H1 (cell line): ENCODE measurements at regions not wholly inside any gene's neighbourhood (a gene's known extent, or its start where the extent isn't known, plus 50 kb on each side); places are given as distances from the start of the nearest gene placed in this dataset.

Source experiments
- CTCF ChIA-PET: fragments of 300-600 bp; sonication (Branson Sonifier 250); formaldehyde crosslinking; loops from one replicate; lab custom pipeline; 2021; ENCODE audit not compliant: partially characterized antibody; lab: Charles Lee
- POLR2A ChIA-PET: fragments of 300-600 bp; sonication (Branson Sonifier 250); formaldehyde crosslinking; loops from one replicate; lab custom pipeline; 2021; ENCODE audit warnings: inconsistent platforms; ENCODE audit not compliant: partially characterized antibody; lab: Charles Lee
- DNase-seq, 2 experiments: peaks; one replicate each; pipeline versions ENCODE4 v3.0.0 to v3.0.0-alpha.2; 2010 to 2022; ENCODE audit warnings: low spot score in 2 of 2, low read depth in 1 of 2, mixed read lengths in 1 of 2
- FAIRE-seq: peaks from 2 replicates; lab custom pipeline; 2011; peaks lifted over from hg19 to GRCh38; lab: Jason Lieb, UNC
- H2AFZ ChIP-seq: 2 replicates; pipeline ENCODE4 v1.8.1; 2012; ENCODE audit warnings: low read length, inconsistent platforms
- H2AK5ac ChIP-seq: 2 replicates; pipeline ENCODE4 v1.6.1; 2013; ENCODE audit warnings: low read depth, low read length
- H2BK120ac ChIP-seq: replicated peaks from 2 replicates; pipeline ENCODE3; 2013; ENCODE audit warnings: low read depth, low read length, inconsistent platforms
- H2BK12ac ChIP-seq: 2 replicates; pipeline ENCODE4 v1.6.1; 2013; ENCODE audit warnings: low read depth, low read length
- H2BK15ac ChIP-seq: 2 replicates; pipeline ENCODE4 v1.6.1; 2013; ENCODE audit warnings: low read length
- H2BK20ac ChIP-seq: 2 replicates; pipeline ENCODE4 v1.6.1; 2013; ENCODE audit warnings: low read length
- H2BK5ac ChIP-seq: 2 replicates; pipeline ENCODE4 v1.6.1; 2013; ENCODE audit warnings: low read depth, low read length
- H3K14ac ChIP-seq: 2 replicates; pipeline ENCODE4 v1.6.1; 2013; ENCODE audit warnings: inconsistent platforms; ENCODE audit not compliant: insufficient read length
- H3K18ac ChIP-seq: 2 replicates; pipeline ENCODE4 v1.6.1; 2013; ENCODE audit warnings: low read length; ENCODE audit errors: extremely low read depth
- H3K23ac ChIP-seq: 2 replicates; pipeline ENCODE4 v1.6.1; 2013; ENCODE audit warnings: inconsistent platforms; ENCODE audit not compliant: insufficient read length
- H3K23me2 ChIP-seq: 2 replicates; pipeline ENCODE4 v1.6.1; 2013; ENCODE audit warnings: low read depth, low read length
- H3K27ac ChIP-seq: 2 replicates; pipeline ENCODE4 v1.6.1; 2011; ENCODE audit warnings: low read depth, low read length, inconsistent platforms
- H3K27me3 ChIP-seq, 4 experiments: replicated peaks in 1 of 4; 1 replicate in 1 of 4; 2 replicates in 3 of 4; pipeline versions ENCODE4 v1.6.1 to v1.8.1; 2011 to 2013; ENCODE audit warnings: low read length in 3 of 4, mild to moderate bottlenecking in 3 of 4, inconsistent platforms in 2 of 4, mixed read lengths in 2 of 4, moderate library complexity in 1 of 4; ENCODE audit not compliant: control insufficient read depth in 3 of 4, insufficient read depth in 3 of 4; ENCODE audit errors: extremely low read depth in 1 of 4
- H3K36me3 ChIP-seq, 4 experiments: 2 replicates each; pipeline versions ENCODE4 v1.6.1 to v1.8.1; 2011 to 2013; ENCODE audit warnings: mild to moderate bottlenecking in 4 of 4, low read length in 3 of 4, moderate library complexity in 2 of 4, control low read depth in 1 of 4, inconsistent platforms in 1 of 4; ENCODE audit not compliant: insufficient read depth in 4 of 4, control insufficient read depth in 2 of 4
- H3K4ac ChIP-seq: replicated peaks from 2 replicates; pipeline ENCODE3; 2013; ENCODE audit warnings: low read length, low read depth, mixed read lengths, inconsistent platforms; ENCODE audit not compliant: insufficient read length
- H3K4me1 ChIP-seq, 4 experiments: replicated peaks in 1 of 4; 1 replicate in 1 of 4; 2 replicates in 3 of 4; pipeline versions ENCODE4 v1.6.1 to v1.8.1; 2011 to 2013; ENCODE audit warnings: low read length in 3 of 4, inconsistent platforms in 2 of 4, mixed read lengths in 1 of 4; ENCODE audit not compliant: insufficient read depth in 4 of 4, control insufficient read depth in 3 of 4
- H3K4me2 ChIP-seq, 2 experiments: 2 replicates each; pipeline versions ENCODE4 v1.6.1 to v1.8.1; 2011 to 2013; ENCODE audit warnings: low read depth in 2 of 2, low read length in 2 of 2, control low read depth in 1 of 2, inconsistent platforms in 1 of 2, mild to moderate bottlenecking in 1 of 2; ENCODE audit not compliant: insufficient read depth in 1 of 2
- H3K4me3 ChIP-seq, 4 experiments: fragments of 200-600, 300-600 bp in 1 of 4; sonication (generic), shearing (Covaris generic), sonication (Bioruptor Twin) in 1 of 4; 2 replicates each; pipeline versions ENCODE4 v1.5.1 to v1.8.1; 2011 to 2016; ENCODE audit warnings: low read length in 4 of 4, low read depth in 3 of 4, control low read depth in 2 of 4, inconsistent platforms in 2 of 4, mild to moderate bottlenecking in 2 of 4, mixed read lengths in 1 of 4, moderate library complexity in 1 of 4; ENCODE audit not compliant: insufficient read depth in 2 of 4; ENCODE audit errors: extremely low read depth in 1 of 4
- H3K56ac ChIP-seq: replicated peaks from 2 replicates; pipeline ENCODE3; 2013; ENCODE audit warnings: low read depth, mild to moderate bottlenecking, mixed read lengths, low read length, inconsistent platforms; ENCODE audit not compliant: insufficient read length
- H3K79me1 ChIP-seq: 2 replicates; pipeline ENCODE4 v1.6.1; 2013; ENCODE audit warnings: low read depth, low read length, control low read depth
- H3K79me2 ChIP-seq, 2 experiments: 2 replicates each; pipeline versions ENCODE4 v1.6.1 to v1.8.1; 2012 to 2013; ENCODE audit warnings: low read length in 2 of 2, mild to moderate bottlenecking in 2 of 2, inconsistent platforms in 1 of 2; ENCODE audit not compliant: insufficient read depth in 2 of 2, control insufficient read depth in 1 of 2
- H3K9ac ChIP-seq, 4 experiments: replicated peaks in 1 of 4; 1 replicate in 1 of 4; 2 replicates in 3 of 4; pipeline versions ENCODE4 v1.6.1 to v1.8.1; 2011 to 2013; ENCODE audit warnings: low read depth in 3 of 4, low read length in 3 of 4, control low read depth in 2 of 4, mild to moderate bottlenecking in 2 of 4, moderate library complexity in 2 of 4, inconsistent platforms in 1 of 4; ENCODE audit errors: extremely low read depth in 1 of 4
- H3K9me3 ChIP-seq, 2 experiments: 2 replicates each; pipeline versions ENCODE4 v1.6.1 to v1.8.1; 2012 to 2013; ENCODE audit warnings: mild to moderate bottlenecking in 2 of 2, moderate library complexity in 2 of 2, control low read depth in 1 of 2, inconsistent platforms in 1 of 2, low read depth in 1 of 2, low read length in 1 of 2, mixed read lengths in 1 of 2; ENCODE audit not compliant: insufficient read depth in 2 of 2
- H4K20me1 ChIP-seq, 2 experiments: replicated peaks in 1 of 2; 2 replicates each; pipeline versions ENCODE3 to v1.8.1; 2011 to 2013; ENCODE audit warnings: inconsistent platforms in 2 of 2, low read length in 2 of 2, mild to moderate bottlenecking in 1 of 2; ENCODE audit not compliant: insufficient read depth in 2 of 2, control insufficient read depth in 1 of 2
- H4K5ac ChIP-seq: 2 replicates; pipeline ENCODE4 v1.6.1; 2013; ENCODE audit warnings: low read length, low read depth, mixed read lengths, inconsistent platforms; ENCODE audit not compliant: insufficient read length
- H4K8ac ChIP-seq: 2 replicates; pipeline ENCODE4 v1.8.0; 2013; ENCODE audit warnings: mild to moderate bottlenecking, moderate library complexity, low read length, inconsistent platforms; ENCODE audit not compliant: insufficient read depth; ENCODE audit errors: extremely low read depth
- H4K91ac ChIP-seq: replicated peaks from 2 replicates; pipeline ENCODE3; 2013; ENCODE audit warnings: low read length, mixed read lengths, inconsistent platforms; ENCODE audit not compliant: insufficient read length
- ATF2 ChIP-seq: IDR thresholded peaks from 2 replicates; pipeline ENCODE4 v1.6.1; 2012; ENCODE audit warnings: low read length, inconsistent platforms
- EGR1 ChIP-seq: IDR thresholded peaks from 2 replicates; pipeline ENCODE4 v1.6.1; 2011; ENCODE audit warnings: low read depth, low read length, borderline replicate concordance
- JUN ChIP-seq: IDR thresholded peaks from 2 replicates; pipeline ENCODE4 v1.6.1; 2011; ENCODE audit warnings: low read depth, mild to moderate bottlenecking, improper control_type of control experiment, low read length
- KDM4A ChIP-seq: IDR thresholded peaks from one replicate; pipeline ENCODE4 v1.7.1; 2012; ENCODE audit warnings: low read depth, mild to moderate bottlenecking, moderate library complexity, low read length, inconsistent platforms; ENCODE audit not compliant: severe bottlenecking
- MAX ChIP-seq: IDR thresholded peaks from 2 replicates; pipeline ENCODE4 v1.6.1; 2012; ENCODE audit warnings: inconsistent platforms
- NRF1 ChIP-seq: IDR thresholded peaks from 2 replicates; pipeline ENCODE4 v1.6.1; 2011; ENCODE audit warnings: mild to moderate bottlenecking, low read depth, low read length, improper control_type of control experiment
- SIX5 ChIP-seq: IDR thresholded peaks from 2 replicates; pipeline ENCODE4 v1.6.1; 2011; ENCODE audit warnings: mild to moderate bottlenecking, low read depth, low read length
- SP1 ChIP-seq: IDR thresholded peaks from 2 replicates; pipeline ENCODE4 v1.6.1; 2011; ENCODE audit warnings: low read depth, low read length
- SP2 ChIP-seq: IDR thresholded peaks from 2 replicates; pipeline ENCODE4 v1.6.1; 2012; ENCODE audit warnings: mild to moderate bottlenecking, low read length, inconsistent platforms
- TCF12 ChIP-seq: IDR thresholded peaks from 2 replicates; pipeline ENCODE4 v1.6.1; 2011; ENCODE audit warnings: low read depth, mild to moderate bottlenecking, low read length
- USF2 ChIP-seq: IDR thresholded peaks from 2 replicates; pipeline ENCODE4 v1.6.1; 2011; ENCODE audit warnings: low read length, improper control_type of control experiment
- WGBS, 2 experiments: shearing (Covaris generic) in 1 of 2; methylation state at CpG; one replicate each; pipeline versions ENCODE4 v1.1.6 to v1.1.7; 2013 to 2015; ENCODE audit warnings: low lambda C conversion rate in 2 of 2, mixed read lengths in 2 of 2, inconsistent platforms in 1 of 2, low coverage in 1 of 2, missing lambda C conversion rate in 1 of 2; ENCODE audit not compliant: insufficient replicate concordance in 2 of 2, insufficient coverage in 1 of 2, insufficient read length in 1 of 2; ENCODE audit errors: extremely low coverage in 1 of 2, missing lambda C conversion rate in 1 of 2; 5-methylcytosine and 5-hydroxymethylcytosine counted together

GRCh38 chr14:98114122-98114895 lies 1157.7 kb downstream of the BCL11B start:
- H2AFZ ChIP-seq = no peak overlapping the region
- H3K14ac ChIP-seq = no peak overlapping the region
- H4K5ac ChIP-seq = no peak overlapping the region
- H2BK5ac ChIP-seq = no peak overlapping the region
- WGBS, 2 experiments = 61% methylated on average over 3 of the region's 3 CpGs; no CpG with 5 or more reads in 1 of the 2 experiments
- H3K79me1 ChIP-seq = no peaks in the 10 kb centered on the region
- no peak overlapping the region for H2BK120ac ChIP-seq
- H4K20me1 ChIP-seq = no peaks in the 10 kb centered on the region
- H2BK20ac ChIP-seq = no peak overlapping the region
- H3K56ac ChIP-seq = no peak overlapping the region
- ChIA-PET CTCF (interaction anchor here (1.1 kb wide), 1 partner anchor 42 kb away, joined by 3 read pairs; no protein-coding TSS in a partner anchor), POLR2A (no interaction called here)
- H2BK15ac ChIP-seq = no peak overlapping the region
- H3K23me2 ChIP-seq = no peaks in the 10 kb centered on the region
- peaks cover 0 to 3% (median 0%) of the 10 kb centered on the region in 4 experiments; a peak in 1 of 7 replicates for H3K4me1 ChIP-seq
- no peaks in the 10 kb centered on the region for H3K9me3 ChIP-seq
- no peak overlapping the region for H3K4ac ChIP-seq
- H2BK12ac ChIP-seq = no peak overlapping the region
- no peaks in the 10 kb centered on the region for H3K79me2 ChIP-seq
- no peak overlapping the region for H3K27ac ChIP-seq
- no peaks in the 10 kb centered on the region for H3K36me3 ChIP-seq
- no peak overlapping the region for H2AK5ac ChIP-seq
- H4K8ac ChIP-seq = no peak overlapping the region
- no peak for DNase-seq
- H3K23ac ChIP-seq = no peak overlapping the region
- H4K91ac ChIP-seq = no peak overlapping the region
- H3K4me2 ChIP-seq = no peak overlapping the region
- no peak overlapping the region for H3K18ac ChIP-seq
- H3K27me3 ChIP-seq = no peaks in the 10 kb centered on the region
- no peak for FAIRE-seq
- H3K9ac ChIP-seq = no peak overlapping the region
- no peak overlapping the region for H3K4me3 ChIP-seq
- no peak for TF ChIP-seq SP2
- no peak for TF ChIP-seq JUN
- TF ChIP-seq NRF1 = no peak
- no peak for TF ChIP-seq SP1
- TF ChIP-seq KDM4A = no peak
- TF ChIP-seq TCF12 = no peak
- no peak for TF ChIP-seq SIX5
- no peak for TF ChIP-seq ATF2
- TF ChIP-seq EGR1 = no peak
- no peak for TF ChIP-seq MAX
- no peak for TF ChIP-seq USF2
